GM08714 (cell line): ENCODE measurements at regions not wholly inside any gene's neighbourhood (a gene's known extent, or its start where the extent isn't known, plus 50 kb on each side); places are given as distances from the start of the nearest gene placed in this dataset.

ENCODE experiments used
- H3K4me3 ChIP-seq: fragments of 200-500 bp; sonication (Bioruptor generic); 2 replicates; pipeline ENCODE4 v1.5.1; 2014; ENCODE audit warnings: mild to moderate bottlenecking, low read length, inconsistent platforms
- ZNF274 ChIP-seq: IDR thresholded peaks from 2 replicates; pipeline ENCODE4 v1.6.1; 2012; ENCODE audit warnings: mild to moderate bottlenecking, low read depth, low read length

DNA sequence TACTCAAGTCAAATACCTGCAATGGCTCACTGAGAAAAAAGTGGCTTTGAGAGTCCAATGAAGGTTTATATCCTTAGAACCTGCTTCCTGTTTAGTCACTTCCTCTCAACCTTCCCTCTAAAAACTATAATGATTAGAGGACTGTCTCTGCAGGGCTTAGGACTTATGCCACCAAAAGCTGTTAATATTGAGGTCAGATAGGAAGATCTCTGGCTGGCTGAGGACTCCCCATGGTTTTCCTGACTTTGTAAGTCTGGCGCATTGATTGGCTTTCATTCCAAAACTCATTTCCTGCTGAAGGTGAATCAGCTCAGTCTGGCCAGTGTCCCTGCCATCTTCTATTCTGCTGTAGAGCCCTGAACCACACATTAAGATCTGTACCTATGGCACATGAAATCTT is 140.9 kb upstream of the ANK2 start:
- H3K4me3 ChIP-seq: no peak overlapping the region
- no peak for TF ChIP-seq ZNF274

DNA sequence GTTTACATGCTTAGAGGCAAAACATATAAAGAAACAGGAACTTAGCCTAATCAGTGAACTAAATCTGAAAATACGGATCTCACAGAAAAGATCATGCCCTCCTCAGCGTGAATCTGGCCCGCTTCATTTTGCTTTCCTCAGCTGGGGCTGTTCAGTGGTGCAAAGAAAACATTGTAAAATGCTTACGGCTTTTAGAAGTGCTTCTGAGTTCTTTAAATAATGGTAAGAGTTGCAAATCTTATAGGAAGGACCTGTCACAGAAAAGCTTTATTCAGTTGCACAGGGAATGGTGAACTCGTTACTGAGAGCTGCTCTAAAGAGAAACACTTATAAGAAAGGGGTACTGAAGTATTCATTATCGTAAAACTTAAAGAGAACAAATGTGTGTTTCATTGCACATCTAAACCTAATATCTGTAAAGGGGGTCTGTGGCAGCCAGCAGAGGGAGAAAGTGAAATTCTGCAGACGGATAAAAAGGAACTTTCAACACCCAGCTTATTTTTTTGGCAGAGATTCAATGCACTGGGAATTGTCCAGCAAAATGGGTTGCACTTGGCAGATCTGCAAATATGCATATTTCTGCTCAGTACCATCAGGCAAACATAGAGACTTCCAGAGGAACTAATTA is 139.2 kb upstream of the ANK2 start:
- peak overlapping the region; percentile 31; the same call in 1 of the 2 replicates for H3K4me3 ChIP-seq
- TF ChIP-seq ZNF274: no peak

DNA sequence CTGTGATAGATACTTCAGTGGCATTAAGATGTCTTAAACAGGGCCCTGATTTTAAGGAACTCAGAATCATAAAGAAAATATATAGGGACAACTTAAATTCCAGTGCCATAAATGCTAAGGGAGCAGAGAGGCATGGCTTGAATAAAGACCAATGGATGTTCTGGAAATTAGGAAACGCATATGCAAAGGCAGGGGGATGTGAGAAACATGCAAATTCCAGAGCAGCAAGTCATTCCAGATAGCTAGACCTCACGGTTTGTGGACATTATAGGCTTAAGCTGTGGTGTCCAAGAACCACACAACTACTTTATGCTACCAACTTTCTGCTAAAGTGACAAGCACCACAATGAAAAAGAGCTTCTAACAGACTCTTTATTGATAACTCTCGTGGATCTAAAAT is 132.6 kb upstream of the ANK2 start:
- TF ChIP-seq ZNF274: no peak
- H3K4me3 ChIP-seq: no peak overlapping the region

DNA sequence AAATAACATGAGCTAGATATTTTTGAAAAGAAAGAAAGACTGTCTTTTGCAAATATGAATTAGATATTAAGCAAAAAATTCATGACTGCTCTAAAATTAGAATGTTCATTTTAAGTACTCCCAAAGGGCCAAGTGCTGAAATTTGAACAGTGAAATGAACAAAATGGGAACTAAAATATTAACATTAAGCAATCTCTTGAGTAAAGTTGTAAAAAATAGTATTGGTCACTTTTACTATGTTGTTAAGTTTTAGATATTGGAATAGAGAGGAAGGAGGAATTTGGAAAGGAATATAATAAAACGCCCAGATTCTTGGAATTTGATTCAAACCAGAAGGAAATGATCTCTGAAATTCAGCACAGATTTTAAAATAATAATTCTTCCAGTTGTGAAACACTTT is 125.9 kb upstream of the ANK2 start:
- H3K4me3 ChIP-seq: no peak overlapping the region
- TF ChIP-seq ZNF274: no peak

DNA sequence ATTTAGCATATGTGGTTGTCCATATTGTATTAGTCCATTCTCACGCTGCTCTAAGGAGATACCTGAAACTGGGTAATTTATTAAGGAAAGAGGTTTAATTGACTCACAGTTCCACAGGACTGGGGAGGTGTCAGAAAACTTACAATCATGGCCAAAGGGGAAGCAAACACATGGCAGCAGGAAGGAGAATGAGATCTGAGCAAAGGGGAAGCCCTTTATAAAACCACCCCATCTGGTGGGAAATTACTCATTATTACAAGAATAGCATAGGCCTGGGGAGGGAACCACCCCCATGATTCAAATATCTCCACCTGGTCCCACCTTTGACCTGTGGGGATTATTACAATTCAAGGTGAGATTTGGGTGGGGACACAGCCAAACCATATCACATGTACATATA is 122.6 kb upstream of the ANK2 start:
- no peak overlapping the region for H3K4me3 ChIP-seq
- TF ChIP-seq ZNF274: no peak

DNA sequence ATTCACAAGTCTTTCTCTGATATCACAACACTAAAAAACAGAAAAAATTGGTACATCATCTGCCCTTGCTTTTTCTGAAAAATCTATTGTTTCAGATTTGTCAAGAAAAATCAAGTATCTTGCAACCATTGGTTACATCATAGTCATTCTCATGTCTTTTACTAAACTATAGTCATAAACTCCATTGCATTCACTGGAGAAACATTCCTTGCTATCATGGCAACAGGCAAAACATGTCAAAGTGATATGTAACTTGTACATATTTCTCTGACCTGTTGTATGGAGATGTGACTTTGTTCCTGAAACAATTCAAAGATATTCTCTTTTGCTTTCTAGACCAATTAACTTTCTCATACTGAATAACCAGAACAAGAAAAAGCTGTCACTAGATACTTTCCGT is 121.9 kb upstream of the ANK2 start:
- H3K4me3 ChIP-seq: no peak overlapping the region
- no peak for TF ChIP-seq ZNF274

DNA sequence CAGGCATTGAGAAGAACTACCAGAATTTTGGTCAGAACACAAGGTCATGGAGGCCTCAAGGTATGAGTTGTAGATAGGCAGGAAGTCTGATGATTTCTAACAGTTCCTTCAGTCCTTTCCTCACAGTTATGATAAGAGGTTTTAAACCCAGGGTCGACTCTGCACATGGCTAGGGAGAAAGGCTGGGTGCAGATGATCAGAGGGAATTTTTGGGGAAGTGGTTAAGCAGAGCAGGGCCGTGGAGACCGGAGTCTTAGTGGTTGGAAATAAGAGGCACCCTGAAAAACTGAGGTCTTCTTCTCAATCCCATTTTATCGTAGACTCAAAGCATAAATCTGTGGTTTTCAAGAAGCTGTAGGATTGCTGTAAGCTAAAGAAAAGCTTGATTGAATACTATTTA is 118.5 kb upstream of the ANK2 start:
- no peak overlapping the region for H3K4me3 ChIP-seq
- no peak for TF ChIP-seq ZNF274

DNA sequence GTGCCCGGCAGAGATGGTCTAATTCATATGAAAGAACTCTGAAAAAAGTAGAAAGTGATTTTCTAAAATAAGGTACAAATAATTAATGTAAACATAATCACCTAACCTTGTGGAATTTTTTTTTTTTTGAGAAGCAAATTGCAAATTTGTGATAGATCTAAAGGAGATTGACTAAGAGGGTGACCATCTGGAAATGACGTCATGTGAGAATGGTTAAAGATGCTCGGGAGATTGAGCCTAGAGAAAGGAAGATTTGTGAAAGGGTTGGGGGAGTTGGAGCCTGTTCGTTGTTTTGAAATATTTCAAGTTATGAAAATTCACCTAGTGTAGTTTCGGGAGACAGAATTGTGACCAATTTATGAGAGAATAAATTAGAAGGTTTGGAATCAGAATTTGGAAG is 115.7 kb upstream of the ANK2 start:
- TF ChIP-seq ZNF274: no peak
- no peak overlapping the region for H3K4me3 ChIP-seq

DNA sequence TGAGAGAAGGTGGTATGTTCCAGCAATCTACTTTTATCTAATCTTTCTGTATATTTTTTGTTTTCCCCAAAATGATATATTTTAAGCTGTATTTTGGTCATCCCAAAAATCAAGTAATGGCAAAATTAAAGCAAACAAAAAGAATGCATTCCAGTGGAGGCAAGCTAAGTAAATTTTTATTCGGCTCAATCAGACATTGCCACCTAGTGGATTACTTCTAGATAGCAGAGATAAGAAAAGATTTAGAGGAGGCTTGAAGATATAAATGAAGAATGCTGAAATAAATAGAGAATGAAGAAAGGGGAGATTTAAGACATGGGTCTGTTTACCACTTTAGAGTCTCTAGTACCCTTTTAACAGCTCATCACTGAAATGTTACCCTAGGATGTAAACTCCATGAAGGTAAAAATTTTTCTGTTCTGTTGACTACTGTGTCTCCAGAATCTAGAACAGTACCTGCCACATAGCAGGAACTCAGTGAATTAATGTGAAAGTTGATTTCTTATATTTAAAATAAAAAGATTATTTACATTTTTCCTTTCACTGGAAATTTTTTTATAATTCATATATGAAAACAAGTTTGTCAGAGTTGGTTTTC is 110.9 kb upstream of the ANK2 start:
- H3K4me3 ChIP-seq: no peak overlapping the region
- TF ChIP-seq ZNF274: no peak

DNA sequence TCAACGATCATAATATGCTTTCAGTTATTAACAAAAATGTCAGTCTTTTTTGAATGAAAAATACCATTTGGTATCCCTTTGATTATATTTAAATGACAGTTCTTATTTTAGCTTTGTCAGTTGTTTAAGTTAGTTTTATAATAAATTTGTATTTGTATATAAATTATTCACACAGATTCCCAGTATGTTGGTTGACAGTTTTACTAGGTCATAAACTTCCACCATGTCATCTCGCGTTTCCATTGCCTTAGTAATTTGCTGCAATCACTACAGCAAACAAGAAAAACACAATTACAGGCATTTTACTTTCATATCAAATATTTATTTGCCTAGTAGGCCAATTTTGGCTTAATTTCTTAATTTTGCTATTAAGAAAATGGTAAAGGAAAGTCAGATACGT is 109.6 kb upstream of the ANK2 start:
- H3K4me3 ChIP-seq: no peak overlapping the region
- no peak for TF ChIP-seq ZNF274

DNA sequence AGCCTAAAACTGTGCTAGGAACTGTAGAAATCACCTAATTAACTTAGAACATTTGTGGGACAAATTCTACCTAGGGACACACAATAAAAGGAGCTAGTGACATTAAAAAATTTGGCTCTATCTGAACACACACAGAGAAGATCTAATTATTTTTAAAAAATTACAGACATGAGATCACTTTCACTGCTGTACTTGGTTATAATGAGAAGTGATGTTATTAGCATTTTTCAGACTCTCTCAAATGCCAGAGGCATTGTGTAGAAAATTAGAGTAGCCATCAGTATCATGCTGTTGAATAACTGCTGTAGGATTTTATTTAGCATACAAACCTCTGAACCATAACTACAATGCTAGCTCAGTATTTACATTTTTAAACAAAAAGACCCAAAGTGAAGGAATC is 109.1 kb upstream of the ANK2 start:
- no peak for TF ChIP-seq ZNF274
- no peak overlapping the region for H3K4me3 ChIP-seq

DNA sequence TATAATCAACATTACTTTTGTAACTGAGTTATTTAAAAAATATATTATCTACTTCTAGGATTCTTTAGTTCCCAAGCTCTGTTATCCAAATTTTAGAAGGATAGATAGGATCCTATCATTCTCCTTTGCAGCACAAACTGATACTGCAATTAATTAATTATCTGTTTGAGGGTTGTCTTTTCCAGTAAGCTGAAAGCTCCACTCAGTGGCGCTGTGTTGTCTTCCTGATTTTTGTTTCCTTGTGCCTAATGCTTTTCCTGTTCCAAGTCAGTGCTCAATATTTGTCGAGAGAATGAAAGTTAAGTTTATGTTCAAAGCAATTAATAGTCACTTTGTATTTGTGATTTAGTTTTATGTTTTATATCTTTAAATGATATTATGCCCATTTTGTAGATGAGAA is 107.4 kb upstream of the ANK2 start:
- H3K4me3 ChIP-seq: no peak overlapping the region
- TF ChIP-seq ZNF274: no peak

DNA sequence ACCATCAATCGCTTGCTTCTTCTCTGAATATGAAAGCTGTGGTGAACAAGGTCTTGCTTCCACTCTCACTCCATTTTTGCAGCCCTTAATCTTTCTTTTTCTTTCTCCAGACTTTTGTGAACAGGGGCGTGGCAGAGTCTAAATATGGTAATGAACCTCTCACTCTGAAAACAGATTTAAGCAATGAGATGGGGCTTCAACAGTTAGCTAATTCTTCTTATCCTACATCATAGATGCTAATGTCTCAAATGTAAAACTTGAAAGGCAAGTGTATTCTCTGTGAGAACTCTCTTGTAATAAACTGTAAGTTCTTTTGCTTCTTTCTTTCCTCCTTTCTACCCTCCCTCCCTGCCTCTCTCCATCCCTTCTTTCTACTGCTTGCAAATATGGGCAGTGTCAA is 106.5 kb upstream of the ANK2 start:
- no peak overlapping the region for H3K4me3 ChIP-seq
- TF ChIP-seq ZNF274: no peak

DNA sequence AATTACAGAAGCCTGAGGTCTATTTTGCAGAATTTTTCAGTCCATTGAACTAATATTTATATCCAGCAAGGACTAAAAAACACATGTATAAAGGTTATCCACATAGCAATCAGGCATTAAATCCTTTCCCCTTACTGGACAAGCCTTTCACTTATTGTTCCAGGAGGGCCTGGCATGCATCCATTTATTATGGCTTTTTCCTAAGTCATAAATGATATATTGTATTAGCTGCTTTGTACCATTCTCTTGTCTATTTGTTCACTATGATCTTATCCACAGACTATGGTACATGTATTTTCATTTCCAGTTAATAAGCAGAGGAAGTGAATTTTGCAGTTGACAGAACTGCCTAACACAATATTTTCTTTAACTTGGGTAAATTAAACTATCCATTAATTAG is 105.4 kb upstream of the ANK2 start:
- TF ChIP-seq ZNF274: no peak
- H3K4me3 ChIP-seq: no peak overlapping the region

DNA sequence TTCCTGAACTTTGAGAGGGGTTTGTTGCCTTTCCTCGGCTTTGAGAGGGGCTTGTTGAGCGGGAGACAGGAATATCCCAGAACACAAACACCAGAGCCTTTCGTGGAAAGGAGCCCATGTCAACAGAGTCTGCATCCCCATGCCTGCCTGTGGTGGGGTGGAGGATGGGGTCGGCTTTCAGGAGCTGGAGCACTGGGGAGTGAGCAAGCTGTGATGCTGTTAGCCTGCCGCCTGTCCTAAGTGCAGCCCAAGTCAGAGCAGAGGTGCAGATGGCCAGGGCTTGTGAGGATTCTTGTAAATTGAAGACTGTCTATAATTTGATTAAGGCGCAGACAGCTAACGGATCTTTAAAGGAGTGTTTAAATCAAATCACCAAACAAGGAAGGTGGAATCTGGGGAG is 103.3 kb upstream of the ANK2 start:
- H3K4me3 ChIP-seq: no peak overlapping the region
- TF ChIP-seq ZNF274: no peak

DNA sequence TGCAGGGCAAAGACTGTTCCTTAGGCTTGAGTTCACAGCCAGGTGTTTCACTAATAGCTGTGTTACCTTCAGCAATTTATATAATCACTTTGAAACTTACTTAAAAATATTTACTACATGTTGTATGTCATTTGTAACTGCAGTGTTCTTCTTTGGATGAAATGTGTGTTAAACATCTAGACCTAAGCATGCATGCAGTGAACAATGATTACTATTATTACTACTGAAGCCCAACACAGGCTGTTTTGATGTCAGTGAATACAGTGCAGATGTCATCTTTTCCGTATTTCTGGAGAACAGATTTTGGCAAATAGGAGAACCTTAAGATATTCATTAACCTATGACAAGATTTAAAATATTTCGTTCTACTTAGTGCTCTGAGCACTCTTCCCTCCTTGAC is 101.8 kb upstream of the ANK2 start:
- no peak for TF ChIP-seq ZNF274

More for the DNA sequence above, 101.8 kb upstream of the ANK2 start:
- H3K4me3 ChIP-seq: no peak overlapping the region
